H1 (cell line): ENCODE measurements at regions not wholly inside any gene's neighbourhood (a gene's known extent, or its start where the extent isn't known, plus 50 kb on each side); places are given as distances from the start of the nearest gene placed in this dataset.

Source experiments
- CTCF ChIA-PET: fragments of 300-600 bp; sonication (Branson Sonifier 250); formaldehyde crosslinking; loops from one replicate; lab custom pipeline; 2021; ENCODE audit not compliant: partially characterized antibody; lab: Charles Lee
- POLR2A ChIA-PET: fragments of 300-600 bp; sonication (Branson Sonifier 250); formaldehyde crosslinking; loops from one replicate; lab custom pipeline; 2021; ENCODE audit warnings: inconsistent platforms; ENCODE audit not compliant: partially characterized antibody; lab: Charles Lee
- DNase-seq, 2 experiments: peaks; one replicate each; pipeline versions ENCODE4 v3.0.0 to v3.0.0-alpha.2; 2010 to 2022; ENCODE audit warnings: low spot score in 2 of 2, low read depth in 1 of 2, mixed read lengths in 1 of 2
- FAIRE-seq: peaks from 2 replicates; lab custom pipeline; 2011; peaks lifted over from hg19 to GRCh38; lab: Jason Lieb, UNC
- H2AFZ ChIP-seq: 2 replicates; pipeline ENCODE4 v1.8.1; 2012; ENCODE audit warnings: low read length, inconsistent platforms
- H2AK5ac ChIP-seq: 2 replicates; pipeline ENCODE4 v1.6.1; 2013; ENCODE audit warnings: low read depth, low read length
- H2BK120ac ChIP-seq: replicated peaks from 2 replicates; pipeline ENCODE3; 2013; ENCODE audit warnings: low read depth, low read length, inconsistent platforms
- H2BK12ac ChIP-seq: 2 replicates; pipeline ENCODE4 v1.6.1; 2013; ENCODE audit warnings: low read depth, low read length
- H2BK15ac ChIP-seq: 2 replicates; pipeline ENCODE4 v1.6.1; 2013; ENCODE audit warnings: low read length
- H2BK20ac ChIP-seq: 2 replicates; pipeline ENCODE4 v1.6.1; 2013; ENCODE audit warnings: low read length
- H2BK5ac ChIP-seq: 2 replicates; pipeline ENCODE4 v1.6.1; 2013; ENCODE audit warnings: low read depth, low read length
- H3K14ac ChIP-seq: 2 replicates; pipeline ENCODE4 v1.6.1; 2013; ENCODE audit warnings: inconsistent platforms; ENCODE audit not compliant: insufficient read length
- H3K18ac ChIP-seq: 2 replicates; pipeline ENCODE4 v1.6.1; 2013; ENCODE audit warnings: low read length; ENCODE audit errors: extremely low read depth
- H3K23ac ChIP-seq: 2 replicates; pipeline ENCODE4 v1.6.1; 2013; ENCODE audit warnings: inconsistent platforms; ENCODE audit not compliant: insufficient read length
- H3K23me2 ChIP-seq: 2 replicates; pipeline ENCODE4 v1.6.1; 2013; ENCODE audit warnings: low read depth, low read length
- H3K27ac ChIP-seq: 2 replicates; pipeline ENCODE4 v1.6.1; 2011; ENCODE audit warnings: low read depth, low read length, inconsistent platforms
- H3K27me3 ChIP-seq, 4 experiments: replicated peaks in 1 of 4; 1 replicate in 1 of 4; 2 replicates in 3 of 4; pipeline versions ENCODE4 v1.6.1 to v1.8.1; 2011 to 2013; ENCODE audit warnings: low read length in 3 of 4, mild to moderate bottlenecking in 3 of 4, inconsistent platforms in 2 of 4, mixed read lengths in 2 of 4, moderate library complexity in 1 of 4; ENCODE audit not compliant: control insufficient read depth in 3 of 4, insufficient read depth in 3 of 4; ENCODE audit errors: extremely low read depth in 1 of 4
- H3K36me3 ChIP-seq, 4 experiments: 2 replicates each; pipeline versions ENCODE4 v1.6.1 to v1.8.1; 2011 to 2013; ENCODE audit warnings: mild to moderate bottlenecking in 4 of 4, low read length in 3 of 4, moderate library complexity in 2 of 4, control low read depth in 1 of 4, inconsistent platforms in 1 of 4; ENCODE audit not compliant: insufficient read depth in 4 of 4, control insufficient read depth in 2 of 4
- H3K4ac ChIP-seq: replicated peaks from 2 replicates; pipeline ENCODE3; 2013; ENCODE audit warnings: low read length, low read depth, mixed read lengths, inconsistent platforms; ENCODE audit not compliant: insufficient read length
- H3K4me1 ChIP-seq, 4 experiments: replicated peaks in 1 of 4; 1 replicate in 1 of 4; 2 replicates in 3 of 4; pipeline versions ENCODE4 v1.6.1 to v1.8.1; 2011 to 2013; ENCODE audit warnings: low read length in 3 of 4, inconsistent platforms in 2 of 4, mixed read lengths in 1 of 4; ENCODE audit not compliant: insufficient read depth in 4 of 4, control insufficient read depth in 3 of 4
- H3K4me2 ChIP-seq, 2 experiments: 2 replicates each; pipeline versions ENCODE4 v1.6.1 to v1.8.1; 2011 to 2013; ENCODE audit warnings: low read depth in 2 of 2, low read length in 2 of 2, control low read depth in 1 of 2, inconsistent platforms in 1 of 2, mild to moderate bottlenecking in 1 of 2; ENCODE audit not compliant: insufficient read depth in 1 of 2
- H3K4me3 ChIP-seq, 4 experiments: fragments of 200-600, 300-600 bp in 1 of 4; sonication (generic), shearing (Covaris generic), sonication (Bioruptor Twin) in 1 of 4; 2 replicates each; pipeline versions ENCODE4 v1.5.1 to v1.8.1; 2011 to 2016; ENCODE audit warnings: low read length in 4 of 4, low read depth in 3 of 4, control low read depth in 2 of 4, inconsistent platforms in 2 of 4, mild to moderate bottlenecking in 2 of 4, mixed read lengths in 1 of 4, moderate library complexity in 1 of 4; ENCODE audit not compliant: insufficient read depth in 2 of 4; ENCODE audit errors: extremely low read depth in 1 of 4
- H3K56ac ChIP-seq: replicated peaks from 2 replicates; pipeline ENCODE3; 2013; ENCODE audit warnings: low read depth, mild to moderate bottlenecking, mixed read lengths, low read length, inconsistent platforms; ENCODE audit not compliant: insufficient read length
- H3K79me1 ChIP-seq: 2 replicates; pipeline ENCODE4 v1.6.1; 2013; ENCODE audit warnings: low read depth, low read length, control low read depth
- H3K79me2 ChIP-seq, 2 experiments: 2 replicates each; pipeline versions ENCODE4 v1.6.1 to v1.8.1; 2012 to 2013; ENCODE audit warnings: low read length in 2 of 2, mild to moderate bottlenecking in 2 of 2, inconsistent platforms in 1 of 2; ENCODE audit not compliant: insufficient read depth in 2 of 2, control insufficient read depth in 1 of 2
- H3K9ac ChIP-seq, 4 experiments: replicated peaks in 1 of 4; 1 replicate in 1 of 4; 2 replicates in 3 of 4; pipeline versions ENCODE4 v1.6.1 to v1.8.1; 2011 to 2013; ENCODE audit warnings: low read depth in 3 of 4, low read length in 3 of 4, control low read depth in 2 of 4, mild to moderate bottlenecking in 2 of 4, moderate library complexity in 2 of 4, inconsistent platforms in 1 of 4; ENCODE audit errors: extremely low read depth in 1 of 4
- H3K9me3 ChIP-seq, 2 experiments: 2 replicates each; pipeline versions ENCODE4 v1.6.1 to v1.8.1; 2012 to 2013; ENCODE audit warnings: mild to moderate bottlenecking in 2 of 2, moderate library complexity in 2 of 2, control low read depth in 1 of 2, inconsistent platforms in 1 of 2, low read depth in 1 of 2, low read length in 1 of 2, mixed read lengths in 1 of 2; ENCODE audit not compliant: insufficient read depth in 2 of 2
- H4K20me1 ChIP-seq, 2 experiments: replicated peaks in 1 of 2; 2 replicates each; pipeline versions ENCODE3 to v1.8.1; 2011 to 2013; ENCODE audit warnings: inconsistent platforms in 2 of 2, low read length in 2 of 2, mild to moderate bottlenecking in 1 of 2; ENCODE audit not compliant: insufficient read depth in 2 of 2, control insufficient read depth in 1 of 2
- H4K5ac ChIP-seq: 2 replicates; pipeline ENCODE4 v1.6.1; 2013; ENCODE audit warnings: low read length, low read depth, mixed read lengths, inconsistent platforms; ENCODE audit not compliant: insufficient read length
- H4K8ac ChIP-seq: 2 replicates; pipeline ENCODE4 v1.8.0; 2013; ENCODE audit warnings: mild to moderate bottlenecking, moderate library complexity, low read length, inconsistent platforms; ENCODE audit not compliant: insufficient read depth; ENCODE audit errors: extremely low read depth
- H4K91ac ChIP-seq: replicated peaks from 2 replicates; pipeline ENCODE3; 2013; ENCODE audit warnings: low read length, mixed read lengths, inconsistent platforms; ENCODE audit not compliant: insufficient read length
- ASH2L ChIP-seq: fragments of 200-600, 300-600 bp; sonication (generic); IDR thresholded peaks from one replicate; pipeline ENCODE4 v1.7.1; 2017; ENCODE audit warnings: low read length
- CHD1 ChIP-seq: IDR thresholded peaks from 2 replicates; pipeline ENCODE4 v1.6.1; 2012; ENCODE audit warnings: low read depth, low read length, improper control_type of control experiment
- FOSL1 ChIP-seq: IDR thresholded peaks from 2 replicates; pipeline ENCODE4 v1.6.1; 2011; ENCODE audit warnings: mild to moderate bottlenecking, low read depth, low read length, moderate library complexity; ENCODE audit not compliant: insufficient read depth
- GABPA ChIP-seq: IDR thresholded peaks from 2 replicates; pipeline ENCODE4 v1.6.1; 2011; ENCODE audit warnings: mild to moderate bottlenecking, low read length, moderate library complexity, borderline replicate concordance; ENCODE audit not compliant: insufficient read depth
- HDAC6 ChIP-seq: IDR thresholded peaks from one replicate; pipeline ENCODE4 v1.7.1; 2012; ENCODE audit warnings: low read depth, mild to moderate bottlenecking, inconsistent platforms, low read length, moderate library complexity
- NRF1 ChIP-seq: IDR thresholded peaks from 2 replicates; pipeline ENCODE4 v1.6.1; 2011; ENCODE audit warnings: mild to moderate bottlenecking, low read depth, low read length, improper control_type of control experiment
- SRF ChIP-seq: IDR thresholded peaks from 2 replicates; pipeline ENCODE4 v1.6.1; 2011; ENCODE audit warnings: mild to moderate bottlenecking, low read depth, low read length, moderate library complexity
- YY1 ChIP-seq: IDR thresholded peaks from 2 replicates; pipeline ENCODE4 v1.6.1; 2011; ENCODE audit warnings: low read depth, mild to moderate bottlenecking, low read length
- WGBS, 2 experiments: shearing (Covaris generic) in 1 of 2; methylation state at CpG; one replicate each; pipeline versions ENCODE4 v1.1.6 to v1.1.7; 2013 to 2015; ENCODE audit warnings: low lambda C conversion rate in 2 of 2, mixed read lengths in 2 of 2, inconsistent platforms in 1 of 2, low coverage in 1 of 2, missing lambda C conversion rate in 1 of 2; ENCODE audit not compliant: insufficient replicate concordance in 2 of 2, insufficient coverage in 1 of 2, insufficient read length in 1 of 2; ENCODE audit errors: extremely low coverage in 1 of 2, missing lambda C conversion rate in 1 of 2; 5-methylcytosine and 5-hydroxymethylcytosine counted together

DNA sequence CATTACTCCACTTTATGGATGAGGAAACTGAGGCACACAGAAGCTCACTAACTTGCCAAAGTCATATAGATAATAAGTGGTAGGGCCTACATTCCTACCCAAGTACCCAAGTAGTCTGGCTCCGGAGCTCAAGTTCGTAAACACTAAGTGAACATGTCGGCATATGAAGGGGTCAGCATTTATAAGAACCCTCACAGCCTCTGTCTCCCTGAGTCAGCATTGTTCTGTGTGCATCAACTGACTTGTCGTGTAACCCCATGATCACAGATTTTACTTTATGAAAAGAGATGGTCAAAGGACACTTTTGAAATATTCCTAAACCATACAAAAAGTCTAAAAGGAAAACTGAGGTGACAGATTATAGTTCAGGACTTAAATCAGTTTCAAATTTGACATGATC lies 260.1 kb upstream of the CCDC54 start:
- no peak overlapping the region for H2BK12ac ChIP-seq
- TF ChIP-seq SRF: no peak
- TF ChIP-seq GABPA: no peak
- no peak for TF ChIP-seq ASH2L
- TF ChIP-seq CHD1: no peak
- no peak for TF ChIP-seq YY1
- no peak for TF ChIP-seq HDAC6
- TF ChIP-seq NRF1: no peak
- TF ChIP-seq FOSL1: no peak
- no peak overlapping the region for H3K4me3 ChIP-seq
- 0 out of 2 replicates have a peak overlapping the region, but pooled peaks have one; percentile 51 for H2BK20ac ChIP-seq
- H3K79me2 ChIP-seq: no peaks in the 10 kb centered on the region
- no peaks in the 10 kb centered on the region for H3K9me3 ChIP-seq
- no peak overlapping the region for H3K9ac ChIP-seq
- DNase-seq: no peak
- ChIA-PET CTCF (interaction anchor here (0.6 to 3.6 kb wide), 8 partner anchors 8 to 756 kb away, joined by 3 to 18 read pairs (median 3); no protein-coding TSS in a partner anchor), POLR2A (no interaction called here)
- no peak overlapping the region for H2BK15ac ChIP-seq
- 94% methylated on average over 4 of the region's 4 CpGs; no CpG with 5 or more reads in 1 of the 2 experiments for WGBS, 2 experiments
- H4K91ac ChIP-seq: no peak overlapping the region
- H3K27me3 ChIP-seq: no peaks in the 10 kb centered on the region
- H4K5ac ChIP-seq: no peak overlapping the region
- FAIRE-seq: peak; percentile 32
- H3K36me3 ChIP-seq: no peaks in the 10 kb centered on the region
- H3K4ac ChIP-seq: no peak overlapping the region
- no peak overlapping the region for H2BK120ac ChIP-seq
- H3K27ac ChIP-seq: no peak overlapping the region
- no peak overlapping the region for H2AK5ac ChIP-seq
- no peaks in the 10 kb centered on the region for H4K20me1 ChIP-seq
- H3K4me1 ChIP-seq: no peaks in the 10 kb centered on the region
- no peak overlapping the region for H4K8ac ChIP-seq
- H2AFZ ChIP-seq: no peak overlapping the region
- no peak overlapping the region for H3K18ac ChIP-seq
- no peak overlapping the region for H3K56ac ChIP-seq
- H3K14ac ChIP-seq: no peak overlapping the region
- H3K4me2 ChIP-seq: no peak overlapping the region
- H3K23ac ChIP-seq: no peak overlapping the region
- H3K23me2 ChIP-seq: no peaks in the 10 kb centered on the region
- H2BK5ac ChIP-seq: no peak overlapping the region
- no peaks in the 10 kb centered on the region for H3K79me1 ChIP-seq
